Osteoblast (primary cell): ENCODE measurements at regions not wholly inside any gene's neighbourhood (a gene's known extent, or its start where the extent isn't known, plus 50 kb on each side); places are given as distances from the start of the nearest gene placed in this dataset.

ENCODE experiments used
- DNase-seq: peaks from one replicate; pipeline ENCODE4 v3.0.0; 2011; ENCODE audit warnings: low spot score, mixed read lengths; ENCODE audit not compliant: insufficient read length; ENCODE audit errors: missing footprints
- H2AFZ ChIP-seq: 2 replicates; pipeline ENCODE4 v1.6.0; 2011; ENCODE audit warnings: mild to moderate bottlenecking, low read length
- H3K27ac ChIP-seq: 2 replicates; pipeline ENCODE4 v1.5.1; 2011; ENCODE audit warnings: mild to moderate bottlenecking, low read depth, low read length, moderate library complexity
- H3K27me3 ChIP-seq: 2 replicates; pipeline ENCODE4 v1.6.0; 2012; ENCODE audit warnings: mild to moderate bottlenecking, control low read depth, inconsistent platforms, low read length, moderate library complexity; ENCODE audit not compliant: insufficient read depth
- H3K36me3 ChIP-seq: 2 replicates; pipeline ENCODE4 v1.5.1; 2011; ENCODE audit warnings: mild to moderate bottlenecking, low read length, control low read depth, moderate library complexity; ENCODE audit not compliant: insufficient read depth
- H3K4me1 ChIP-seq: 2 replicates; pipeline ENCODE4 v1.5.1; 2011; ENCODE audit warnings: mild to moderate bottlenecking, low read length, control low read depth, moderate library complexity; ENCODE audit not compliant: insufficient read depth
- H3K4me2 ChIP-seq: 2 replicates; pipeline ENCODE4 v1.6.0; 2011; ENCODE audit warnings: mild to moderate bottlenecking, low read length; ENCODE audit not compliant: insufficient read depth
- H3K4me3 ChIP-seq: fragments of 200-600 bp; sonication (generic); 3 replicates; pipeline ENCODE4 v1.5.1; 2012; ENCODE audit warnings: mild to moderate bottlenecking, low read length, inconsistent platforms; ENCODE audit not compliant: insufficient read depth
- H3K79me2 ChIP-seq: 2 replicates; pipeline ENCODE4 v1.6.0; 2012; ENCODE audit warnings: mild to moderate bottlenecking, low read length, control low read depth, inconsistent platforms; ENCODE audit not compliant: insufficient read depth
- H3K9me3 ChIP-seq: 2 replicates; pipeline ENCODE4 v1.5.1; 2011; ENCODE audit warnings: low read depth, low read length, control low read depth
- H4K20me1 ChIP-seq: 2 replicates; pipeline ENCODE4 v1.6.0; 2012; ENCODE audit warnings: mild to moderate bottlenecking, low read length, control low read depth; ENCODE audit not compliant: insufficient read depth
- CTCF ChIP-seq: IDR thresholded peaks from 2 replicates; pipeline ENCODE4 v1.5.1; 2011; ENCODE audit warnings: mild to moderate bottlenecking, low read depth, low read length, moderate library complexity; ENCODE audit errors: extremely low read depth

- no peak for TF ChIP-seq CTCF
- no peaks in the 10 kb centered on the region for H3K9me3 ChIP-seq
- no peak overlapping the region for H3K4me3 ChIP-seq
- H3K4me1 ChIP-seq: no peaks in the 10 kb centered on the region
- no peaks in the 10 kb centered on the region for H3K27me3 ChIP-seq
- no peak overlapping the region for H3K27ac ChIP-seq
- no peaks in the 10 kb centered on the region for H4K20me1 ChIP-seq
- no peak overlapping the region for H2AFZ ChIP-seq
- no peaks in the 10 kb centered on the region for H3K79me2 ChIP-seq
- no peaks in the 10 kb centered on the region for H3K36me3 ChIP-seq
- DNase-seq: no peak
- no peak overlapping the region for H3K4me2 ChIP-seq
Observed at GRCh38 chr9:107867738-107868137, 378.2 kb upstream of the KLF4 start.

DNA sequence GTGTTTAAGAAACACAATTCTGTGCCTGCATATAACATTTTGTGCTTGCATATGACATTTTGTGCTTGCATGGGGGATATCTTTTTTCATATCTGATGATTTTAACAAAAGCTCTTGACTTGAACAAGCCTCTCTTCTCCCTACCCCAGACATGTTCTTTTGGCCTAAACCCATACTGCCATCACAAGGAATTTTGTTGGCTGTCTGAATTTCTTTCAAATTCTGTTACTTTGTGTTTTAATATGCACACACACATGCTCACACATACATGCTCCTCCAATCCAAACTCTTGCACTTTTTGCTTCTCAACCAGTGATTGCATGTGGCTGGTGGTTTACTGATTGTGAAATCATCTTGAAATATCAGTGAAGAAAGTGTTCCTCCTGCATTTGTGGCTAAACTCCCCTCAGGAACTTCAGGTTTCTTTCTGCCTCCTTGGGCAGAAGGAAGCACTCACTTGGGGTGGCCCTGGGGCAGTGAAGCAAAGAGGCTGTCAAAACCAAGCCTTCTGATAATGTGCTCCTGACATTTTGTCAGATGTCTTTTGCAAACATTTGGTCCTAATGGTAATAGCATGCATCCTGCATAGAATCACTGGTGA lies 377.2 kb upstream of the KLF4 start:
- Histone ChIP-seq H3K36me3 (no peaks in the 10 kb centered on the region), H2AFZ (no peak overlapping the region), H3K9me3 (no peaks in the 10 kb centered on the region), H3K27ac (no peak overlapping the region), H3K4me2 (no peak overlapping the region), H4K20me1 (no peaks in the 10 kb centered on the region), H3K79me2 (no peaks in the 10 kb centered on the region), H3K4me1 (no peaks in the 10 kb centered on the region), H3K27me3 (no peaks in the 10 kb centered on the region), H3K4me3 (no peak overlapping the region)
- no peak for DNase-seq
- no peak for TF ChIP-seq CTCF

DNA sequence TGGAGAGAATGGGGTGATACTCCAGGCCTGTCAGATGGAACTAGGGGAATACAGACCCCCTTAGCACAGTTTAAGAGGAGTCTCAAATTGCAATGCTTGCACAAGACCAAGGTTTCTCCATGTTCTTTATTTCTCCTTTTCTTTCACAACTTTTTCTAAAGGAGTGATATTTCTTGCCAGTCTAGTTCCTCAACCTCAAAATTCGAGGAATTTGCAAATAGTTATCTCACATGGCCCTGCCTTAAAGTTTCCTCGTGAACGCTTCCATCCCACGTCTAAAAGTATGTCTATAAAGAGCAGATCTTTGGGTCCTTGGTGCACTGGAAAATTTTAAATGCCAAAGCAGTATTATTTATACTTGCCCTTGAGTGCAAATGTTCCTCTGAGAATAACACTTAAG lies 373.8 kb upstream of the KLF4 start:
- Histone ChIP-seq H3K4me1 (peaks cover 4% of the 10 kb centered on the region), H3K27me3 (no peaks in the 10 kb centered on the region), H3K4me3 (no peak overlapping the region), H3K9me3 (no peaks in the 10 kb centered on the region), H3K36me3 (no peaks in the 10 kb centered on the region), H3K79me2 (no peaks in the 10 kb centered on the region), H3K4me2 (no peak overlapping the region), H4K20me1 (no peaks in the 10 kb centered on the region), H2AFZ (no peak overlapping the region), H3K27ac (no peak overlapping the region)
- no peak for DNase-seq
- TF ChIP-seq CTCF: no peak

DNA sequence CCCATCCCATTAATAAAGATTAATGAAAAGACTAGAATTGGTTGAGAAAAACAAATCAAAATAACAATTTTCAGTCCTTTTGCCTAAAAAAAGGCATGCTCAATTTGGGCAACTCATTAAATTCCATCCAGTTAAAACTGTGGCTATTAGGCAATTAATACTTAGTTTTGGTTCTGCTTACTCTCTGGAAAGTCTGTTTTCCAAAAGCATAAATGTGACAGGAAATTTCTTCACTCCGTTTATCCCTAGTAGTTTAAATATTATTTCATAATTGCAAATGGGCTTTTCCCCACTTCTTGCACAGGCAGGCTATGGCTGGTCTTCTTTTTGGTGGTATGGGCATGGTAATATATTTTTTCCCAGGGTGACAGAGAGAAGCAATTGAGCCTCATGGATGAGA lies 373.3 kb upstream of the KLF4 start:
- no peaks in the 10 kb centered on the region for H3K9me3 ChIP-seq
- DNase-seq: no peak
- H3K4me3 ChIP-seq: no peak overlapping the region
- no peaks in the 10 kb centered on the region for H3K36me3 ChIP-seq
- H3K27me3 ChIP-seq: no peaks in the 10 kb centered on the region
- no peak overlapping the region for H2AFZ ChIP-seq
- peaks cover 4% of the 10 kb centered on the region for H3K4me1 ChIP-seq
- no peaks in the 10 kb centered on the region for H3K79me2 ChIP-seq
- H3K4me2 ChIP-seq: no peak overlapping the region
- no peak overlapping the region for H3K27ac ChIP-seq
- TF ChIP-seq CTCF: no peak
- no peaks in the 10 kb centered on the region for H4K20me1 ChIP-seq
